Pancreas (tissue), 10 donors: ENCODE measurements at regions not wholly inside any gene's neighbourhood (a gene's known extent, or its start where the extent isn't known, plus 50 kb on each side); places are given as distances from the start of the nearest gene placed in this dataset.

Source experiments
- ATAC-seq, 4 donors: fragments of 200-7000 bp; cut with Tn5 transposase; one replicate each; pipeline versions ENCODE4 v1.8.0 to v1.9.1; 2020; ENCODE audit warnings: mild to moderate bottlenecking in 4 of 4, moderate library complexity in 4 of 4
- DNase-seq, 6 donors: peaks; one replicate each; pipeline ENCODE4 v3.0.0-alpha.2; 2020
- FAIRE-seq: peaks from 2 replicates; lab custom pipeline; 2012; peaks lifted over from hg19 to GRCh38; lab: Jason Lieb, UNC
- H3K27ac ChIP-seq, 4 donors: fragments of 200-600 bp; sonication (generic); 1 replicate in 3 of 4; 2 replicates in 1 of 4; pipeline versions ENCODE4 v1.5.0 to v1.8.0; 2020
- H3K27me3 ChIP-seq, 4 donors: fragments of 200-600 bp; one replicate each; pipeline ENCODE4 v1.8.0; 2021
- H3K36me3 ChIP-seq, 3 donors: fragments of 200-600 bp; sonication (generic) in 1 of 3; one replicate each; pipeline versions ENCODE4 v1.5.0 to v1.8.0; 2020 to 2021
- H3K4me1 ChIP-seq, 3 donors: fragments of 200-600 bp; one replicate each; pipeline ENCODE4 v1.8.0; 2021
- H3K4me3 ChIP-seq, 4 donors: fragments of 200-600 bp; sonication (generic) in 2 of 4; one replicate each; pipeline versions ENCODE4 v1.5.0 to v1.8.0; 2020 to 2021
- H3K9me3 ChIP-seq, 4 donors: fragments of 200-600 bp; one replicate each; pipeline ENCODE4 v1.8.0; 2021
- CTCF ChIP-seq, 4 donors: fragments of 200-600 bp; sonication (generic) in 3 of 4; IDR thresholded peaks; one replicate each; pipeline versions ENCODE4 v1.5.0 to v1.8.0; 2021; ENCODE audit warnings: antibody characterized with exemption in 4 of 4
- WGBS, 2 donors: extraction: QIAGEN DNeasy Blood & Tissue Kit; methylation state at CpG; one replicate each; pipeline ENCODE4 v1.1.7; 2013; 5-methylcytosine and 5-hydroxymethylcytosine counted together
- intact Hi-C, 3 donors: fragments of 100-400 bp; cut with DNase I; formaldehyde crosslinking; loops; one replicate each; pipeline versions ENCODE4 v1.11.1 to v1.14.2; 2022
- donor health status: healthy with polysubstance abuse.
- donor health status: DM: no; HTN: no; CAD: no; lungs with moderate emphysema.
- donor health status: DM: no; HTN: no; CAD: no.
- donor health status: control.
- donor health status: control.
- donor health status: Bipolar disorder and iron deficiency.
- donor health status: DM: yes; HTN: yes; CAD: no.
- donor health status: DM: no; HTN: no; CAD: no.
- donor health status: DM: no; HTN: no; CAD: no.
- donor health status: DM: yes; HTN: yes; CAD: no.

GRCh38 chr6:155684416-155685196 lies 229.0 kb upstream of the NOX3 start:
- Histone ChIP-seq H3K27me3 (no peaks in the 10 kb centered on the region), H3K9me3 (no peaks in the 10 kb centered on the region), H3K36me3 (no peaks in the 10 kb centered on the region), H3K4me3 (no peak overlapping the region), H3K4me1 (no peaks in the 10 kb centered on the region), H3K27ac (no peak overlapping the region)
- intact Hi-C loops, result no loop called here
- TF ChIP-seq CTCF (IDR thresholded peaks at IDR 0.05), result no peak
- no peak for ATAC-seq
- FAIRE-seq, result no peak
- 58 to 65% methylated on average over 5 of the region's 5 CpGs for whole genome bisulfite sequencing, 2 donors
- no peak for DNase-seq

- ATAC-seq, result no peak
- Histone ChIP-seq H3K4me3 (no peak overlapping the region), H3K9me3 (no peaks in the 10 kb centered on the region), H3K4me1 (no peaks in the 10 kb centered on the region), H3K27me3 (no peaks in the 10 kb centered on the region), H3K27ac (no peak overlapping the region), H3K36me3 (no peaks in the 10 kb centered on the region)
- intact Hi-C loops, result no loop called here
- DNase-seq, result no peak
- no peak for FAIRE-seq
- WGBS, 2 donors, result 30 to 45% methylated on average over 3 of the region's 3 CpGs
- no peak for TF ChIP-seq CTCF (IDR thresholded peaks at IDR 0.05)
These were observed 222.7 kb upstream of the NOX3 start for GRCh38 chr6:155678361-155678760.

GRCh38 chr6:155676346-155676745 lies 220.7 kb upstream of the NOX3 start:
- DNase-seq (no peak), FAIRE-seq (no peak), ATAC-seq (no peak)
- no peak for TF ChIP-seq CTCF (IDR thresholded peaks at IDR 0.05)
- H3K4me1 ChIP-seq, result no peaks in the 10 kb centered on the region
- no peaks in the 10 kb centered on the region for H3K27me3 ChIP-seq
- 54 to 67% methylated on average over 2 of the region's 2 CpGs for WGBS, 2 donors
- no peak overlapping the region for H3K27ac ChIP-seq
- no peaks in the 10 kb centered on the region for H3K36me3 ChIP-seq
- no peaks in the 10 kb centered on the region for H3K9me3 ChIP-seq
- H3K4me3 ChIP-seq, result no peak overlapping the region
- intact Hi-C loops, result no loop called here

- Histone ChIP-seq H3K36me3 (no peaks in the 10 kb centered on the region), H3K27ac (no peak overlapping the region), H3K9me3 (no peaks in the 10 kb centered on the region), H3K27me3 (no peaks in the 10 kb centered on the region), H3K4me3 (no peak overlapping the region), H3K4me1 (no peaks in the 10 kb centered on the region)
- ATAC-seq (no peak), FAIRE-seq (no peak), DNase-seq (no peak)
- intact Hi-C loops, result no loop called here
- TF ChIP-seq CTCF (IDR thresholded peaks at IDR 0.05), result no peak
- 66 to 71% methylated on average over 2 of the region's 2 CpGs for WGBS, 2 donors
These were observed 215.0 kb upstream of the NOX3 start for GRCh38 chr6:155670655-155671054.

- no peak for ATAC-seq
- no peak overlapping the region for H3K27ac ChIP-seq
- no peaks in the 10 kb centered on the region for H3K9me3 ChIP-seq
- no peak for TF ChIP-seq CTCF (IDR thresholded peaks at IDR 0.05)
- intact Hi-C loops, result no loop called here
- H3K4me3 ChIP-seq, result no peak overlapping the region
- no peaks in the 10 kb centered on the region for H3K36me3 ChIP-seq
- H3K4me1 ChIP-seq, result no peaks in the 10 kb centered on the region
- WGBS, 2 donors, result 42 to 52% methylated on average over 6 of the region's 6 CpGs
- H3K27me3 ChIP-seq, result no peaks in the 10 kb centered on the region
- FAIRE-seq, result no peak
- no peak for DNase-seq
These were observed 204.8 kb upstream of the NOX3 start for GRCh38 chr6:155660251-155660977.
